Ovary (tissue), 3 donors: ENCODE measurements at regions not wholly inside any gene's neighbourhood (a gene's known extent, or its start where the extent isn't known, plus 50 kb on each side); places are given as distances from the start of the nearest gene placed in this dataset.

ENCODE experiments used
- EP300 ChIP-seq: sonication (generic); formaldehyde crosslinking; IDR thresholded peaks from one replicate; pipeline ENCODE4 v1.6.1; 2017; ENCODE audit warnings: antibody characterized with exemption
- POLR2A ChIP-seq: fragments of 450-650 bp; IDR thresholded peaks from one replicate; pipeline ENCODE4 v1.6.1; 2017; ENCODE audit warnings: antibody characterized with exemption, mild to moderate bottlenecking, moderate library complexity
- TF ChIP-seq, protein P1 (sequence below), 3 donors: fragments of 450-650 bp in 2 of 3; fragments of 200-600 bp in 1 of 3; IDR thresholded peaks; one replicate each; pipeline versions ENCODE4 v1.5.1 to v1.8.0; 2016 to 2022; ENCODE audit warnings: antibody characterized with exemption in 3 of 3, mild to moderate bottlenecking in 1 of 3
- donor health status: DM: no; HTN: no; CAD: no.

DNA sequence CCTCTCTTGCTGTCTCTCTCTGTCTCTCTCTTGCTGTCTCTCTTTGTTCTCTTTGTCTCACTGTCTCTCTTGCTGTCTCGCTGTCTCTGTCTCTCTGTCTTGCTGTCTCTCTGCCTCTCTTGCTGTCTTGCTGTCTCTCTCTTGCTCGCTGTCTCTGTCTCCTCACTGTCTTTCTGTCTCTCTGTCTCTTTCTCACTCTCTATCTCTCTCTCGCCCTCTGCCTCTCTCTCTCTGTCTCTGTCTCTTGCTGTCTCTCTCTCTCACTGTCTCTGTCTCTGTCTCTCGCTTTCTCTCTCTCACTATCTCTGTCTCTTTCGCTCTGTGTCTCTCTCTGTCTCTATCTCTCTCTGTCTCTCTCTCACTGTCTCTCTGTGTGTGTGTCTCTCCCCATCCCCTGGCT is 92.9 kb upstream of the MC3R start:
- TF ChIP-seq POLR2A, result no peak
- TF ChIP-seq, protein P1, sequence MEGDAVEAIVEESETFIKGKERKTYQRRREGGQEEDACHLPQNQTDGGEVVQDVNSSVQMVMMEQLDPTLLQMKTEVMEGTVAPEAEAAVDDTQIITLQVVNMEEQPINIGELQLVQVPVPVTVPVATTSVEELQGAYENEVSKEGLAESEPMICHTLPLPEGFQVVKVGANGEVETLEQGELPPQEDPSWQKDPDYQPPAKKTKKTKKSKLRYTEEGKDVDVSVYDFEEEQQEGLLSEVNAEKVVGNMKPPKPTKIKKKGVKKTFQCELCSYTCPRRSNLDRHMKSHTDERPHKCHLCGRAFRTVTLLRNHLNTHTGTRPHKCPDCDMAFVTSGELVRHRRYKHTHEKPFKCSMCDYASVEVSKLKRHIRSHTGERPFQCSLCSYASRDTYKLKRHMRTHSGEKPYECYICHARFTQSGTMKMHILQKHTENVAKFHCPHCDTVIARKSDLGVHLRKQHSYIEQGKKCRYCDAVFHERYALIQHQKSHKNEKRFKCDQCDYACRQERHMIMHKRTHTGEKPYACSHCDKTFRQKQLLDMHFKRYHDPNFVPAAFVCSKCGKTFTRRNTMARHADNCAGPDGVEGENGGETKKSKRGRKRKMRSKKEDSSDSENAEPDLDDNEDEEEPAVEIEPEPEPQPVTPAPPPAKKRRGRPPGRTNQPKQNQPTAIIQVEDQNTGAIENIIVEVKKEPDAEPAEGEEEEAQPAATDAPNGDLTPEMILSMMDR (IDR thresholded peaks at IDR 0.05), result no peak
- TF ChIP-seq EP300, result no peak
